Fibroblast of pulmonary artery (primary cell): ENCODE measurements at regions not wholly inside any gene's neighbourhood (a gene's known extent, or its start where the extent isn't known, plus 50 kb on each side); places are given as distances from the start of the nearest gene placed in this dataset.
A peak's percentile ranks its signal among the peaks of the same experiment; 100 is the strongest.

Experiments used
- DNase-seq: peaks from one replicate; pipeline ENCODE4 v3.0.0-alpha.2; 2010; ENCODE audit warnings: low read depth
- H3K4me3 ChIP-seq: replicated peaks from 2 replicates; pipeline ENCODE4 v1.5.1; 2011; ENCODE audit warnings: low read depth, mild to moderate bottlenecking, control low read depth, low read length, moderate library complexity
- CTCF ChIP-seq: IDR thresholded peaks from 2 replicates; pipeline ENCODE4 v1.5.1; 2011; ENCODE audit warnings: mild to moderate bottlenecking, control low read depth, low read length, inconsistent platforms; ENCODE audit errors: missing control alignments

GRCh38 chr18:51323961-51324360 is 126.5 kb upstream of the MEX3C start:
- DNase-seq = no peak
- no peak overlapping the region for H3K4me3 ChIP-seq
- no peak for TF ChIP-seq CTCF

- peak; percentile 54 for DNase-seq
- no peak overlapping the region for H3K4me3 ChIP-seq
- TF ChIP-seq CTCF = no peak
Measured at GRCh38 chr18:51330148-51330547, 132.7 kb upstream of the MEX3C start.

GRCh38 chr18:51330739-51331138 is 133.3 kb upstream of the MEX3C start:
- DNase-seq = no peak
- H3K4me3 ChIP-seq = no peak overlapping the region
- no peak for TF ChIP-seq CTCF

- peak; percentile 63 for DNase-seq
- no peak for TF ChIP-seq CTCF
- H3K4me3 ChIP-seq = no peak overlapping the region
Measured at GRCh38 chr18:51337406-51337805, 139.9 kb upstream of the MEX3C start.

GRCh38 chr18:51339856-51340255 is 142.4 kb upstream of the MEX3C start:
- DNase-seq = peak; percentile 56
- TF ChIP-seq CTCF = no peak
- no peak overlapping the region for H3K4me3 ChIP-seq

- no peak overlapping the region for H3K4me3 ChIP-seq
- DNase-seq = no peak
- TF ChIP-seq CTCF = no peak
Measured at GRCh38 chr18:51340332-51340731, 142.9 kb upstream of the MEX3C start.

GRCh38 chr18:51342815-51343214 is 145.3 kb upstream of the MEX3C start:
- H3K4me3 ChIP-seq = no peak overlapping the region
- DNase-seq = peak; percentile 76
- TF ChIP-seq CTCF = no peak
